ENCODE measurements at regions not wholly inside any gene's neighbourhood (a gene's known extent, or its start where the extent isn't known, plus 50 kb on each side); places are given as distances from the start of the nearest gene placed in this dataset.
"Not testable (repeated sequence)": the region's sequence is repeated elsewhere in the genome, so short reads cannot be mapped to it uniquely, and the experiment has no call there.

DNA sequence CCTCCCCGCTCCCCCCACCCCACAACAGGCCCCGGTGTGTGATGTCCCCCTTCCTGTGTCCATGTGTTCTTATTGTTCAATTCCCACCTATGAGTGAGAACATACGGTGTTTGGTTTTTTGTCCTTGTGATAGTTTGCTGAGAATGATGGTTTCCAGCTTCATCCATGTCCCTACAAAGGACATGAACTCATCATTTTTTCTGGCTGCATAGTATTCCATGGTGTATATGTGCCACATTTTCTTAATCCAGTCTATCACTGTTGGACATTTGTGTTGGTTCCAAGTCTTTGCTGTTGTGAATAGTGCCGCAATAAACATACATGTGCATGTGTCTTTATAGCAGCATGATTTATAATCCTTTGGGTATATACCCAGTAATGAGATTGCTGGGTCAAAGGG lies 104.3 kb downstream of the MTPN start:
- not testable (repeated sequence) for DNase-seq (ENCODE audit: low spot score)

DNA sequence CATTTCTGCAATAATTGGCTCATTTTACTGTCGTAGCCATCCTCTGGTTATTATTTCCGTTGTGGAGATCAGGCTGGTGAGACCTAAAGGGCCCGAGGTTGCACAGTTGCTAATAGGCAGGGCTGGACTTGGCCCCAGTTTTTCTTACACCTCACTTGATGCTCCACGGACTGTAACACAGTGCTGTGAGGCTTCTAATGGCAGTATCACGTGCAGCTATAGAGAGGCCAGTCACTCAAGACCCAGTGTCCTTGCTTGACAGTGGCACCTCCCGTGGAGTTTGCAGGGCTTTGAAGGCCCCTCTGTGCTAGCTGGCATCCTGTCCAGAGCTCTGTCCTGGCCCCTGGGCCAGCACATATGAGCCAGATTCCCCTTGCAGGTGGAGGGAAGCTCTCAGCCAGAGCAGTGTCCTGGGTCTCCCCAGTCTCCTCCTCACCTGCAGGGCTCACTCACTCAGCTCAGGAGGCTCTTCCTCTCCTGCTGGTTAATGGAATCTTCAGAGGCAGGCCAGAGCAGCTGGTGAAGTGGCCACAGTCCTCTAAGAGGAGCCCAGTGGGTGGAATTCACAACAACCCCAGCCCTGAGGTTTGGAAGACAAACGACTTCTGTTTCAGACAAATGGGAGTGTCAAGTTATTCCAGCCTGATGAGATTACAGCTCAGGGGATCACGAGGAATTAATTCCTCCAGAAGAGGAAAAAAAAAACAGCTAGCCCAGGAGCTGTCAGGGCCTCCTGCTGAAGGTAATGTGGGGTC lies 114.2 kb upstream of the FAM180A start:
- no peak for DNase-seq (ENCODE audit: low spot score)

GRCh38 chr7:135859538-135859937 lies 110.9 kb upstream of the FAM180A start:
- no peak for DNase-seq (ENCODE audit: low spot score)

DNA sequence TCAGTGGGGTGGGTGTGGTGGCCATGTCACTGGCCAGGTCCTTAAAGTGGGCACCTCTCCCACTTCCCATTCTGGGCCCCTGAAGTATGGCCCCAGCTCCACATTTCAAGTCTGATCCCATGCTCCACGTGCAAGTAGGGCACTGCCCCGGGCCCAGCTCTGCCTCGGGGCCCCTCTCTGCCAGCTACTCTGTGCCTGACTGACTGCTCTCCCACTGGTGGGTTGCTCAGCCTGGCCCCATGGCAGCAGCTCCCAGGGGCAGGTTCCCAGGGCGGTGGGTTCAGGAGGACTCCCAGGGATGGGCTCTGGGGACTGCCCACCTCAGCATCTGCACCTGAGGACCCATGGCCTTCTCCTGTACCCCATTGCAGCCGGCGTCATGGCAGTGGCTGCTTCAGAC lies 110.2 kb upstream of the FAM180A start:
- no peak for DNase-seq (ENCODE audit: low spot score)

GRCh38 chr7:135858379-135858778 lies 109.8 kb upstream of the FAM180A start:
- DNase-seq (ENCODE audit: low spot score) = no peak

DNA sequence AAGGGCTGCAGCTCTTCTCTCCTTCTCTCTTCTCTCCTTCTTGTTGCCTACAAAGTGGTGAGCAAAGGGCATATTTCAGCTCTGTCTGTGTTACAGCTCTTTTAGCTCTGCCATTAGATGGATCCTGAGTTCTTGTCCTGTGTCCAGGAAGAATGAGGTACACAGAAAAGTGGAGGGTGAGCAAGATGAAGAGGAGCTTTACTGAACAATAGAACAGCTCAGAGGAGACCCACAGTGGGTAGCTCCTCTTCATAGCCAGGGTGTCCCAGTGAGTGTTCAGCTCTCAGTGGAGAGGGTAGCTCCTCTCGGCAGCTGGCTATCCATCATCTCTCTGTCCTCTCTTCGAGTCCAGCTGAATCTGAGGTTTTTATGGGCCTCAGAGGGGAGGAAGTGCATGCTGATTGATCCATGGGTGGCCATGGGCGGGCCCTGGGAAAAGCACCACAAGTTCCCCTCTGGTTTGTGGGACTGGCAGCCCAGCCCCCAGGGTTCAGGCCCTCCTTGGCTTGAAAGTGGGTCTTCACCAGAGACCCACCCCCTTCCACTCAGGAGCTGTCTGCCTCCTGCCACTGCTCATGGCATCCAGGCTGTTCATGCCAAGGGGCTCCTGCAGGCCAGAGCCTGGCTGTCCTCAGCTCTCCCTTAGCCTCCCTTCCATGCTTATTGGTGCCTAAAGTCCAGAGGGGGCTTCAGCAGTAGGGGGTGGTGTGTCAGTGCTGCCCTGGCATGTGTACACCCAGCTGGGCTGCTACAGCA lies 109.1 kb upstream of the FAM180A start:
- DNase-seq (ENCODE audit: low spot score) = no peak

- no peak for DNase-seq (ENCODE audit: low spot score)
Measured at GRCh38 chr7:135856356-135857144, 107.9 kb upstream of the FAM180A start.

DNA sequence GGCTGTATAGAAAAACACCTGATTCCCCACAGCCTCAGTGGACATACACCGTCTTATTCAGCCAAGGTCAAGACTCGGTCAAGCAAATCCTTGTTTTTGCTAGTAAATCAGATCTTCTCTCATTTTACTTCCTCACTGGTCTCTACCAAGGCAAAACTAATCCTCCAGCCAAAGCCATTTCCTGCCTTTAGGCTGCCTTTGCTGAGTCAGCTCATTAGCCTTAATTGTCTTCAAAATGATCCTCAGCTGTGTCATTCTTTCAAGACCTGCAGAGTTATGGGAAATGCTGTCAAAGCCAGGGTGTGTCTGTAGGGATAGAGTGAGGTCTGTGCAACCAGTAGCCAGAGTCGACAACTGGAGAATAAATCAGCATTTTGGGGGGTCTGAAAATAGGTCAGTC lies 107.2 kb upstream of the FAM180A start:
- peak; percentile 13 for DNase-seq (ENCODE audit: low spot score)

DNA sequence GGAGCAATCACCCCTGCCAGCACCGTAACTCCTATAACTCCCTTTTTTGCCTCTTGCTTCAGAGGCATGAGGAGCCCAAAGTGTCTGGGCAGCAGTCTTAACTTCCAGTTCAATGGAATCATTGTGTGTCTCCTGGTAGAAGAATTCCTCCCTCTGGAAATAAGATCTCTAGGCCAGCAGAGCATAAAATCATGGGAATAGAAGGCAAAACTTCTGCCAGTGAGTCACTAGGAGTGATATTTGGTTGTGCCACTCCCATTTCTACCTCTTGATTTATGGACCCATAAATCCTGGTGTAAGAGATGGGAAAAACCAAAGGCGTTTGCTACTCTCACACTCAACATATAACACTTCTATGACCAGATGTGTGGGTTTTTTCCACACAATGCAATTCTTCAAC lies 104.9 kb upstream of the FAM180A start:
- DNase-seq (ENCODE audit: low spot score) = no peak

DNA sequence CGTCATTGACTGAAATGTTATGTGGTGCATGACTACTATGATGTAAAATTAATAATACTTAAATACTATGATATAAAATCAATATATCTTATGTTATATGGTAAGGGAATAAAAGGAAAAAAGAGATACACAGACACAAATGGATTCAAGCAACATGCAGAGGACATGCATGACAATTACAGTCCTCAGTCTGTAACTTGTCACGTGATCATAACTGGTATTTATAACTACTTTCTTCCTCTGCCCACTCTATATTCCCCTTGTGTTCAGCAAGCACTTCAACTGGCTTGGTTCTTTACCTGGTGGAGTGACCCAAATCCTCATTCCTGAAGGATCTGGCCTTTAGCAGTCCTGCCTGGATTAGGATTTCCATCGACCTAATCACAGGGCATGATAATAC lies 104.4 kb upstream of the FAM180A start:
- DNase-seq (ENCODE audit: low spot score) = no peak

- no peak for DNase-seq (ENCODE audit: low spot score)
Measured at GRCh38 chr7:135847242-135847641, 98.6 kb upstream of the FAM180A start.

DNA sequence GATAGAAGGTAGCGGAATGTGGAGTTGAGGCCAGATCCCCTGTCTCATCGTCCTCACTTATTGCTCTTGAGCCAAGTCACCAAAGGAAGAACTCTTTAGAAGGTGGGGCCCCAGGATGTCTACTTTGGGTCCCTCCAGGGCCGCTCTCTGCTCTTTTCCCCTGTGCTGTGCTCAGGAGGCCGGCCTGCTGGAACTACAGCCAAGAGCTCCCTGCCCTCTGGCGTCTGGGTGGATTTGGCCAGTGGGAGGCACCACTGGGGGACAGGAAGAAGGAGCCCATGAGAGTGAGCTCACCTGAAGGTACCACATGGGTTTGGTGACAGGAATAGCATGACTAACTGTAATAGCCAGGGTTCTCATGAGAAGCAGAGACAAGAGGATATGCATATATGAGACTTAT lies 97.7 kb upstream of the FAM180A start:
- no peak for DNase-seq (ENCODE audit: low spot score)

GRCh38 chr7:135845415-135846075 lies 96.9 kb upstream of the FAM180A start:
- no peak for DNase-seq (ENCODE audit: low spot score)

GRCh38 chr7:135844903-135845302 lies 96.3 kb upstream of the FAM180A start:
- no peak for DNase-seq (ENCODE audit: low spot score)

- no peak for DNase-seq (ENCODE audit: low spot score)
Measured at GRCh38 chr7:135843214-135843613, 94.6 kb upstream of the FAM180A start.

DNA sequence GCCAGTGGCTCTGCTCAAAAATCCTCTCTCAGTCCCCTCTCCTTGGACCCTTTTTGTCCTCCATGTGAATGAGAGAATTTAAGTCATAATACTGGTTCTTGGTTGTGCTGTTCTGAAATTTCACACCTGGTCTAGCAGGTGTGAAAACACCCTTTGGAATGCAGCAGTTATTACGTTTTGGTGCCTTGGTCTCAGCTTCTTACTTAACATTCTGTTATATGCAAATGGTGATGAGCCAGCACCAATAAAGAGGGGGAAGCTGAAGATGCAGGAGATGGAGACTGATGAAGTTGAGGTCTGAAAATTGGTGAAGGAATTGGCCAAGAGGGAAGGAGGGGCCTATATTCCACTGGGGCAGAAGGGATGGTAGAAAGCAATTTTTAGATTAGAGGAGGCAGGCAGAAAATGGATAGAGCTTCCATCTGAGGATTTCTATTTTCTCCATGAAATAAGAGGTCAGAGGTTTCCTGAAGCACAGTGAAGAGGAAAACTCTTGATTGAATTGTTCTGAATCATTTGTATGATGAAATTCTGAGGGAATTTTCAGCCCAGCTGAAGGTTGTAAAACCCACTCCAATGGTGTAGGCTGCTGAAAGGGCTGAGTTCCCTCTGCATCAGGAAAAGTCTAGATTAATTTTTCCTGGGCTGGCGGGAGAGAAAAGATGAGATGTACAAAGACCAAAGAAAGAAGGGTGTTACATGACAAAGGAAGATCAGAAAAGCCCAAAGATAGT lies 94.0 kb upstream of the FAM180A start:
- no peak for DNase-seq (ENCODE audit: low spot score)

DNA sequence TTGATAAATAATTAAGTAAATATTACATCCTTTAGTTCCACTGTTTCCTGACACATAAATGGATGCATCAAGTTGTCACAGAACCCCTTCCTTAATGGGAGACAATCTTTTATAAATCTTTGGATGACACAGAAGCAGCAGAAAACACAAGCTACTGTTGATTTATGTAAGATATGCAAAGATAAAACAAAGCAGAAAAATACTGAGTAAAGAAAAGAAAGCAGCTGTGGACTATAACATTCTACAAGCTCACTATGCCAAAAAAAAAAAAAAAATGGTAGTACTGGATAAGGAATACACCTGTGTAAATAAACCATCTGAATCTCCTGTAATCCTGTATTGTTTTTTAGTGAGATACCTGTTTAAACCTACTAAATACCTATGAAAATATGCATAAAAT lies 92.0 kb upstream of the FAM180A start:
- no peak for DNase-seq (ENCODE audit: low spot score)

- no peak for DNase-seq (ENCODE audit: low spot score)
Measured at GRCh38 chr7:135837675-135838074, 89.1 kb upstream of the FAM180A start.

GRCh38 chr7:135834266-135834665 lies 85.7 kb upstream of the FAM180A start:
- DNase-seq (ENCODE audit: low spot score) = no peak

- DNase-seq (ENCODE audit: low spot score) = no peak
Measured at GRCh38 chr7:135833642-135834041, 85.0 kb upstream of the FAM180A start.

- DNase-seq (ENCODE audit: low spot score) = no peak
Measured at GRCh38 chr7:135831455-135832195, 83.0 kb upstream of the FAM180A start.
